ENCODE measurements at regions not wholly inside any gene's neighbourhood (a gene's known extent, or its start where the extent isn't known, plus 50 kb on each side); places are given as distances from the start of the nearest gene placed in this dataset.

DNA sequence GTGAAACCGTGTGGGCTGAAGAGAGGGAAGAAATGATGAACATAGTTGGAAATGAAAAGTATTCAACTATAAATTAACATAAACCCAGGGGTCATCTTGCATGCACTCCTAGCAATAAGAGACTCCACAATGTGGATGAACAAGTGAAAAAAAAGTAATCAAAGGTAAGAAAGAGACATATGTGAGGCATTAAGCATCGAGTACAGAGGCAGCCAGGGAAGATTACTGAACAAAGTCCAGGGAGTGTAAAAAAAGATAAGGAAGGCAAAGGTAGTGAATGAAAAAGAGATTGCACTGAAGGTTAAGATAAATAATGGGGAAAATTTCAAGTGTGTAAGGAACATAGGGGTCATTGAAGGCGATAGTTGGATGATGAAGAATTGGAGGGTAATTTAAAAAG, 330.8 kb upstream of the PROX1 start:
- H3K4me3 ChIP-seq (ENCODE audit: low read depth, low read length), result no peak overlapping the region
- no peak for DNase-seq (ENCODE audit: low read depth)

DNA sequence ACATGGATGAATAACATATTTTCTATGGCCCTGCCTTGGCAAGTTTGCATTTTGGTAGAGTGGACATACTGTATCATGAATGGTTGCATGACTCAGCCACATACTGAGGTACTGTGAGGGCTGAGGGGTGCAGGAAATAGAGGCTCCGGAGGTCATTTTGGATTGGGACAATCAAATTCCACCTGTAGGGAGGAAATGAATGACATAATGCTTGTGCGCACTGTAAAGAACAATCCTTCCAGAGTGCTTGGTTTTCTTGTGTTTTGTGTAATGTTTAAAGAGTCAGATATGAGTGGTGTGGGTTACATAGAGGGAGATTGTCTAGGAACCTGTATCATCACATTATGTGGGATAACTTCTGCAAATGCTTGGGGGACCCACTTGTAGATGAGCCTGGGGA, 329.9 kb upstream of the PROX1 start:
- no peak for DNase-seq (ENCODE audit: low read depth)
- H3K4me3 ChIP-seq (ENCODE audit: low read depth, low read length), result no peak overlapping the region

DNA sequence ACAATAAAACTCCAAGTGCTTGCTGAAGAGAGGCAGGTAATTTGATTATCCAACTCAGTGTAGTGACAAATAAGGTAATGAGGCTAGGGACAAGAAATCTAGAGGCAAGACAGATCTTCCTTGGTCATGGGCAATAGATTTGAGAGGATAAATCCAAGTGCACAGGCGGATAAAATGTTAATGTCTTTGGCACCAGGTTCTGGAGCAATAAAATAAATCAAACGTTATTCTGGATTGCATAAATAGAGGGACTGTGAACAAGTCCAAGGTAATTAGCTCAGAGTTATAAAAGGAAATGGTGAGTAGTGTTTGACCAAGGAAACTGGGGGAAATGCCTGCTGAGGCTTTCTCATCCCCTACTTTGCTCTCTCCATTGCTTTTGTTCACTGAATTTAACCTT, 329.3 kb upstream of the PROX1 start:
- H3K4me3 ChIP-seq (ENCODE audit: low read depth, low read length), result no peak overlapping the region
- DNase-seq (ENCODE audit: low read depth), result no peak

DNA sequence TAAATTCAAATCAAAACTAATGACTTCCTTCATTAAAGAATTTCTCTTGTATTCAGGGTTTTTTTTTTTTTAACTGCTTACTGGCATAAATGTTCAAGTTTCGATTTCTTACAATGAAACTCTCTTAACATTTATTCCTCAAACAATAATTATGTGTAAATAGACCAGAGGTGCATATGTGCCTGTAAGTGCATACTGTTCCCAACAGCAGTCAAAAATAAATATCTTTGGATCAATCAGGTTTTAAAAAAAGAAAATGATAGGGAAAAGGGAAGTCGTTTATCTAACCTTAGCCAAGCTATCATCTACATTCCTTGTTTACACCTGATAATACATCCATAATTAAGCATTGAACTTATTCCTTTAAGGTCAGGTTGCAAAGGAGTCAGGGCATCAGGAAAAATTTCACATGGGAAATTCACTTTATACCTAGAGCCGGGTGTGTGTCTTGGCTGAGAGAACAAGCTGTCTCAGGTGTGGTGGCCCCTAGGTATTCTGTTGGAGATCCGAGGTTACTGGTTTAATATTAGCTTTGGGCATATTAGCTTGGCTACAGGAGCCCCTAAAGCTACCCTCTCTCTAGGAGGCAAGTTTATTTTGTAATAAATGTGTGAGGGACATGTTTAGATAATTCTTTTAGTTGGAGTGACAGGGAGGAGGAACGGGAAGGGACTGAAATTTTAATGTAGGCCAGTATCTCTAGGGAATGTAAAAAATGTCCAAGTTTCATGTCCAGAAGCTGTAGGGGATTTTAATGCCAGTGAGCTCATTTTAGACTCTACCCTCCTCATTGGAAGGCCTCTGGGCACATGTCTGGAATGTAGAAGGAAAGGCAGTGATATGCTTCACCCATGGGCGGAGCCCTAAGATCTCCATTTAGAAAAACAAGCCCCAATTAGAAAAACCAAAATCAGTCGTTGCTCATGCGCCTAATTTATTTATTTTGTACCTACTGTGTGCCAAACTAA, 327.9 kb upstream of the PROX1 start:
- no peak for DNase-seq (ENCODE audit: low read depth)
- H3K4me3 ChIP-seq (ENCODE audit: low read depth, low read length), result no peak overlapping the region

DNA sequence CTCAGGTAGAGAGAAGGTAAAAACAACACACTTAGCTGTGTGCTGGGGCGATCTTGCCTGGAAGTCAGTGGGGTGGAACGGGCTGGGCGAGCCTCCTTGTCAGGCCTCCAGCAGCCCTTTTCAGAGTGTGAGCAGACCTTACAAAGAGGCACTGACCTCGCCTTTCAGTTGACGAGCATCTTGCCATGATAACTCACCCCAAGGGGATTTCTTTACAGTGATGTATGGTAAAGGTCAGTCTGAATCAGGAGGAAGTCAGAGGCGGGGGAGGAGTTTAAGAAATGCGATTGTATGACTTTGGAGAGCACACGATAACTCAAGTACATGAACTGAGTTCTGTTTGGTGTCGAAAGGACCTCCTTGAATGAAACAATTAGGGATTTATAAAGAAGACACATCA, 326.5 kb upstream of the PROX1 start:
- no peak for DNase-seq (ENCODE audit: low read depth)
- no peak overlapping the region for H3K4me3 ChIP-seq (ENCODE audit: low read depth, low read length)

DNA sequence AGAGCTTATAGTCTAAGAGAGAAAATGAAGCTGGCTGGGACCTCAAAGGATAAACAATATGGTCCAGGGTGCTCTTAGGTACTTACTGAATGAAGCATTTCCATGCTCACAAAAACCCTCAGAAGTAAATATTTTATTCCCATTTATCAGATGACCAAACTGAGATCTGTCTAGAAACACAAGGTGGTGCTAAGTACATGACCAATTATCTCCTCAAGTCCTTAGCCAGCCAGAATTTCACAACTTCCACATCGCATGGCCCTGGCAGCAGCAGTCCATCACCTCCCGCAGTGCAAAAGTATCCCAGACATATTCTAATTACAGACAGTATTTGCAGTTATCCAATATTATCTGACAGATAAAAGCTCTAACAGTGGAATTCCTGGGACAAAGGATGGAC, 321.7 kb upstream of the PROX1 start:
- H3K4me3 ChIP-seq (ENCODE audit: low read depth, low read length), result no peak overlapping the region
- no peak for DNase-seq (ENCODE audit: low read depth)

DNA sequence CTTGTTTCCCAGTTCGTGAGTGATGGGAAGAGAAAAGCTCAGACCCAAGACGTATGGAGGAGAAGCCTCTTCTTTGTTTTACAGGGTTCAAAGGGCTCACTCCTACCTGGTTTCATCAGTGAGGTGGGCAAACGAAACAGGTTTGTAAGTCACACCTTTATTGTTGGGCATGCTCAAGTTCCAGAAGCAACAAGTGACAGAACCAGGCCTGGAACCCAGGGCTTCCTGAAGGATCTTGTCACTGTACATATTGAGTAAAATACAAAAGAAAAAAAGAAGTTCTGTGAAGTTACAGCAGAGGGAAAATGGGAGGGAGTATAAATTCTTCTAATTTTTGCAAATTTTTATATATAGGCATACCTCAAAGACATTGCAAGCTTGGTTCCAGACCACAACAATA, 320.9 kb upstream of the PROX1 start:
- H3K4me3 ChIP-seq (ENCODE audit: low read depth, low read length), result no peak overlapping the region
- no peak for DNase-seq (ENCODE audit: low read depth)

DNA sequence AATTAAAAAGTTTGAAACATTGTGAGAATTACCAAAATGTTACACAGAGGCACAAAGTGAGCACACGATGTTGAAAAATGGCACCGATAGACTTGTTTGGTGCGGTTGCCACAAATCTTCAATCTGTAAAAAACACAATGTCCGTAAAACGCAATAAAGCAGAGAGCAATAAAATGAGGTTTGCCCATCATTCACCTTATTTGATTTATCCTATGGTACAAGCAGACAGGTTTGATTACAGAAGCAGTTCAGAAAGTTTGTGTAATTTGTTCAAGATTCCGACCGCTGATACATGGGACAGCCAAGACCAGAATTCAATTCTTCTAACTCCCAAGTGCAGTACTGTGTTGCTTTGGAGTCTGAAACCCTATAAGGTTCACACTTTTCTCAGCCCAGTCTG, 318.3 kb upstream of the PROX1 start:
- no peak for DNase-seq (ENCODE audit: low read depth)
- H3K4me3 ChIP-seq (ENCODE audit: low read depth, low read length), result no peak overlapping the region

DNA sequence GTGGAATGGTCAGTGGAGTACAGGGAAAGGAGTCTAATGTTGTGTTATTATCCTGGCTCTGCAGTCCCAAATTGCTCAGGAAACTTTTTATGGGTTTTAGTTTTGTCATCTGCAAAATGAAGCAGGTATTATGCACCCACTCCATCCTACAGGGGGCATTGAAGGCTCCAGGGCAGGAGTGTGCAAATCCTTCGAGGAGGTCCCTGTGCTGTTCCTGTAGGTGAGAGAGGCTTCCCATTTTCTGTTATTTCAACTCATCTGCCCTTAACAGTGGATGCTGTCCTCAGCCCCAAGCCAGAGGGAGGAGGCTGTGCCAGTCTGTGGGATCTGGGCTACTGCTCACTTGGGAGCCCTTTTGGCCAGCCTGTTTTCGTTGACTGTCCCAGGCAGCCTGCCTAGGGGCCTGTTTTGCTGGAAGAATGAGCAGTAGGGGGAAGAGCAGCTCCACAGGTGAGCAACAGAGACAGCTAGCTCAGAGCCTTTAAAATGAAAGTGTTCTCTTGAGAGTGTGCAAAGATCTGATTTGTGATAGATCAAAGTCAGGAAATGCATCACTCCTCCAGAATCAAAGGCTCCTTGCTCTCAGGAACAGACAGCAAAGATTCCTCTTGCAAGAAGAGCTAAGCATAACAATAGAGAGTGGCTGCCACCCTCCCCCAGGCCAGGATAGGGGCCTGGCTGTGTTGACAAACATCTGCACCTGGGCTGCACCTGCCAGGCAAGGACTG, 317.6 kb upstream of the PROX1 start:
- no peak for DNase-seq (ENCODE audit: low read depth)
- H3K4me3 ChIP-seq (ENCODE audit: low read depth, low read length), result no peak overlapping the region

DNA sequence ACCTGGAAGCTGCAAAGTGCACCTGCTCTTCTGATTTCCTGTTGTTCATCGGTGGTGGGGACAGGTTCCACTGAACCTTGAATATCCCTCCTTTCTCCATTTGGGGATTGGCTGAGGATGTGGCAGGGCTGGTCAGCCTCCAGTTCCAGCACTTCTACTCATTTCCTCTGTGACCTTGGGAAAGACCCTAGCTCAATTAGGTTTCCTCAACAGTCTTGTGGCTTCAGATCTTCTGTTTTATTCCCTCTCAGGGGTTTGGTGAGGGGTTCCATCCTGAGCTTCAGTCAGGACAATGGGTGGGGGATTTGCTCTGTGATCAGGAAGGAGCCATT, 317.1 kb upstream of the PROX1 start:
- no peak for DNase-seq (ENCODE audit: low read depth)
- no peak overlapping the region for H3K4me3 ChIP-seq (ENCODE audit: low read depth, low read length)

DNA sequence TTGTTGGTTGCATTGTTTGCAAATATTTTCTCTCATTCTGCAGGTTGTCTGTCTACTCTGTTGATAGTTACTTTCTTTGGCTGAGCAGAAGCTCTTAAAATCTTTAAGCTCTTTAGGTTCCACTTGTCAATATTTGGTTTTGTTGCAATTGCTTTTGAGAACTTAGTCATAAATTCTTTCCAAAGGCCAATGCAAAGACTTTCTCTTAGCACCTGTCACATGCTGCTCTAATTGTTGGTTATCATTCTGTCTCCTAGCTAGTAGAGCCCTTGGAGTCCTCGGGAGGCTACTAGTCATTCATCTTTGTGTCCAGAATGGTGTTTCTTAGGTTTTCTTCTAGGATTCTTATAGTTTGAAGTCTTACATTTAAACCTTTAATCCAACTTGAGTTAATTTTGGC, 312.7 kb upstream of the PROX1 start:
- no peak for DNase-seq (ENCODE audit: low read depth)
- no peak overlapping the region for H3K4me3 ChIP-seq (ENCODE audit: low read depth, low read length)

DNA sequence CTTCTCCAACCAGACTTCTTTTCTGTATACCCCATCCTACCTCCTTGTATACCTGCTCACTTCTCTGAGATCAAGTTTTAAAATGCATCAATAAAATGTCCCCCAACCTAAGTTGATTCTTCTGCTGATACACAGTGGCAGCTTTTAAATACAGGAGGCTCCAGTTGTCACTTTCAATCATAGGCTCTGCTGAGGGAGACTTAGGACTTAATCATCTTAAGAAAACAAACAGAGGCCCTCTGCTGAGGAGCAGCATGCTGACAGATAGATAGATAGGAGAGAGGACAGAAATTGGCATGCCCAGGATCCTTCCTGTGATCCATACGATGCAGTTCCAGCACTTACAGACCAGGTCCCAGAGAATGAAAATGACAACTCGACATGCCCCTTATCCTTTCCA, 311.0 kb upstream of the PROX1 start:
- no peak for DNase-seq (ENCODE audit: low read depth)
- no peak overlapping the region for H3K4me3 ChIP-seq (ENCODE audit: low read depth, low read length)

DNA sequence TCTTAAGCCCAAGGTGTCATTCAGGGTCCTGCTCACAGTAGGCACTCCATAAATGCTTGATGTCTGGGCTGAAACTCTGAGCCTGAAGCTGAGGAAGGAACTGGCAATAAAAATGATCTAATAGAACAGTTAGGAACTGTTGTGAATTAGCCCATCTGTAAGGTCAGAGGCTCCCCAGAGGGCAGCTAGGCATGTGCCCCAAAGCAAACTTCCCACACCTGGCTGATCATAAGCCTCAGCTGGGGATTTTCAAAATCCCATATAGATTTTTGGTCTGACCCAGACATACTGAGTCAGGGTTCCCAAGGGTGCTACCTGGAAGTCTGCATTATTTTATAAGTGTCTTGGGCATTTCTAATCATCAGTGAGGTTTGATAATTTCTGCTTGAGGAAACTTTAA, 309.4 kb upstream of the PROX1 start:
- H3K4me3 ChIP-seq (ENCODE audit: low read depth, low read length), result no peak overlapping the region
- no peak for DNase-seq (ENCODE audit: low read depth)

DNA sequence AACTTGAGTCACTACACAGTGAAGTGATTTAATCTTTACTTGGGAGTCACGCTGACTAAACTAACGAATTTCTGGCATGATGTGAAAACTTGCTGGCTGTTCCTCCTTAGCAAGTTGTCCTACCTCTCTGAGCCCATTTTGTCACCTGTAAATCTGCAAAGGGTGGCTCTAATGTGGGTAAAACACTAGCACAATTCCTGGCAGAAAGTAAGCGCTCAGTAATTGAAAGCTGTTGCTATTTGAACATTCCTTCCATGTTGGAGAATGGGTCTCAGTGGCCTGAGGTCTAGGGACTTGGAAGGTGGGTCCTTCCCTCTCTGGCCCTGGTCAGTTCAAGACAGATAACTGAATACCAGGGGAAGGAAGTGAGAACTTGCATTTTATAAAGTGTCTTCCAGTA, 309.0 kb upstream of the PROX1 start:
- DNase-seq (ENCODE audit: low read depth), result no peak
- H3K4me3 ChIP-seq (ENCODE audit: low read depth, low read length), result no peak overlapping the region

DNA sequence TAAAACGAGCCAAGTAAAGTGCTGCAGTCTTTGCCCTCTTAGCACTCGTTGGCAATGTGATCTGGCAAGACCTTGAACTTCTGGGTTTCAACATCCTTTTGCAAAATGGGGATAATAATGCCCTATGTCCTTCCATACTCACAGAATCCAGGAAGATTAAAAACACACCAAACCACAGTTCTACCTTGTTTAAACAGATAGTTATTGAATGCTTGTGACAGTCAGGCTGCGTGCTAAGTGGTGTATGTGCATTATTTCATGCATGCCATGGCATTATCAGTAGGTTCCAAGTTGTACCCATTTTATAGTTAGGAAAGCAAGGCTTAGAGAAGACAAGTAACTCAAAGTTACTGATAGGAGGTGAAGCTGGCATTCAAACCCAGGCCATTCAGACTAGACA, 308.6 kb upstream of the PROX1 start:
- no peak for DNase-seq (ENCODE audit: low read depth)
- no peak overlapping the region for H3K4me3 ChIP-seq (ENCODE audit: low read depth, low read length)

DNA sequence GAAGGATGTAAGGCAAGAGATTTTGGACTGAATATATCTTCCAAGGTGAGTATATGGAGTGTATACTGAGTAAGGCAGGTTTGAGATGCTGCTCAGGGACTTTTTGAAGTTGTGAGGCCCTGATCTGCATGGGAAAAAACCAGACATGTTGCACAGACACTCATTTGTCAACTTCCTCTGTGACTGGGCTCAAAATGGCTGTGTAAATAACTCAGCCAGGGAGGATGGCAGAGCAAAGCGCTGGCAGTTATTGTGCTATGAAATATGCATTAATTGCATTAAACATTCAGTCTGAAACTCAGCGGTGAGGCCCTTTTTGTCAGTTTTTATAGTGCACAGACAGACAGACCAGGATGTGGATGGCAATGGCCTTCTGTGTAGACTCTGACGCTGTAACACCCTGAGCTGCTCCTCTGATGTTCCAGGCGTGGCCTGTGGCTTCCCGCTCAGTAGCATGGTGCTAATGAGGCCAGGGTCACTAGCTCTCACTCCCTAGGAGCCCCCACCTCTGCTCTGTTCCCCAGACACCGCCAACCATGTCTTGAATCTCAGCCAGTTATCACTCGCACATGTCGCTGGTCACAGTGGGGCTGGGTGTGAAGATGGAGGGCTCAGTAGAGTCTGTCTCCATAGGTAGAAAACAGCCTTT, 307.0 kb upstream of the PROX1 start:
- no peak overlapping the region for H3K4me3 ChIP-seq (ENCODE audit: low read depth, low read length)
- DNase-seq (ENCODE audit: low read depth), result no peak

DNA sequence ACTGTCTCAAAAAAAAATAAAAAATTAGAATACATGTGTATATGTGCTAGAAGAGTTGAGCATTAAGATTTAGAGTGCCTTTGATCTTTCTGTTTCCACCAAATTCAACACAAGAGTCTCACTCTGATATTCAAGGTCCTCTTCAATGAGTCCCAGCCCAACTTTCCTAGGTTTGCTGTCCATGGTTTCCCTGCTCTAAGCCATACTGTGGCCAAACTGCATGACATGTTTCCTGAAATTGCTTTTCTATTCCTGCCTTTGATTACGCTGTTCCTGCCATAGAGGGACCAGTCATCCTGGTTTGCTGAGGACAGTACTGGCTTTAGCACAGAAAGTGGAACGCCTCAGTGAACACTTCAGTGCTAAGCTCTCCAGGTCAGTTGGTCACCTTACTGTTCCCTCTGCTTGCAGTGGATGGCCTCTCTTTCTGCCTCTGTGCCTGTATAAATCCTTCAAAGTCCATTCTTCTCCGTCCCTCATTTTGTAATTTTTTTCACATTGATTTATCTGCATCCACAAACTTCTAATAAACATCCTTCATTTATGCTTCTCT, 305.9 kb upstream of the PROX1 start:
- H3K4me3 ChIP-seq (ENCODE audit: low read depth, low read length), result no peak overlapping the region
- no peak for DNase-seq (ENCODE audit: low read depth)

DNA sequence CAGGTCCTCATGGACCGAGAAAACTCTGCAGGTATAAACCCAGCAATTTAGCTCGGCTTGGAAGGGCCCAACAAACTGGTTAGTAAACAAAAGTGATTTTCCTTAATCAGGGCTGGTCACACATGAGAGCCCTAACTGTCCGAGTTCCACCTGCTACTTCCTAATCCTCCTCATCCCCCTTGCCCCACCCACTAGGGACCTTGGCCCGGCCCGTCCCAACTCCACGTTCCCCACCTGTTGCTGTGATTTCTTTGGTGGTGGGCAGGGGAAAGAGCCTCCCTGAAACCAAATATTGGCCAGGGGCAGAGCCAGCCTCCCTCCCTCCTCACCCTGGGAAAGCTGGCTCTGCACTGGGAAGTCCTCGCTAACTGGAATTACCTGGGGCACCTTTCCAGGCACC, 304.2 kb upstream of the PROX1 start:
- no peak for DNase-seq (ENCODE audit: low read depth)
- H3K4me3 ChIP-seq (ENCODE audit: low read depth, low read length), result no peak overlapping the region

DNA sequence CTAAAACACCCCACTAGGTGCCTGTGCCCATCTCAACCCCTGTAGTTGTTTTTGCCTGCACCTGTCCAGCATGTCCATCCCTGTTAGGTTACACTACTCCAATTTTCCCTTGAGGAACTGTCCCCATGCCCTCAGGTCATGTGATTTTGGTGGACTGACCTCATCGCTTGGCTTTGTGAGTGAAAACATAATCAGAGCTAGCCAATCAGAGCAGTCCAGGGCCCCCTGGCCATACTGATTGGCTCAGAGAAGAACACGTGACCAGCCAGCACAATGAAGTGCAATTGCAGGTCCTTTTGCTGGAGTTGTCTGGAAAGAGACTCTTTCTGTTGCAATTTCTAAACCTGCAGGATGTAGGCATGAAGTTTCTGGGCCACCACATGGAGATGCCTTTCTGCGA, 303.3 kb upstream of the PROX1 start:
- no peak overlapping the region for H3K4me3 ChIP-seq (ENCODE audit: low read depth, low read length)
- DNase-seq (ENCODE audit: low read depth), result no peak

DNA sequence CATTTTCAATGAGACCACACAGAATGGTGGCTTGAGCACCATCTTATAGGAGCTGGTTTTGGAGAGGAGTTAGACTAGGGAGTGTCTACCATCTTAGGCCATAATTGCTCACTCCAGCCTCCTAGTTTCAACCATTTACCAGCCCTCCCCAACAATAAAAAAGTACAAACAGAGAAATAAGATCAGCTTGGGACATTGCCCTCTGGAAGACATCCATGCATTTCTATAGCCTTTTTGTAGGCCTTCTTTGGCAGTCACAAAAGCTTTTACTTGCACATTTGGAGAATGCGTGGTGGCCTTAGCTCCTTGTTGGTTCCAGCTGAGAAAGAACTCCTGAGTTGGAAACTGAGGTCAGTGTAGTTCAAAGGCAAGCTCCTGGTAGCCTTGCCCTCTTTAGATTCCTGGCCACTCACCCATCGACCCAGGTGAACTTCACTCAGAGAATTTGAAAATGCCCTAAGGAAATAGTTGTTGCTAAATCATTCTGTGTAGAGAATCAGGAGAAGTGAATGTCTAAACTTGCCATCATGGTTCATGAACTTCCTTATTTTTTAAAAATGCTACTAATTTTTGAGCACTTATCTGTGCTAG, 301.7 kb upstream of the PROX1 start:
- no peak for DNase-seq (ENCODE audit: low read depth)
- no peak overlapping the region for H3K4me3 ChIP-seq (ENCODE audit: low read depth, low read length)
